ENCODE measurements at regions not wholly inside any gene's neighbourhood (a gene's known extent, or its start where the extent isn't known, plus 50 kb on each side); places are given as distances from the start of the nearest gene placed in this dataset.
A peak's percentile ranks its signal among the peaks of the same experiment; 100 is the strongest.

DNA sequence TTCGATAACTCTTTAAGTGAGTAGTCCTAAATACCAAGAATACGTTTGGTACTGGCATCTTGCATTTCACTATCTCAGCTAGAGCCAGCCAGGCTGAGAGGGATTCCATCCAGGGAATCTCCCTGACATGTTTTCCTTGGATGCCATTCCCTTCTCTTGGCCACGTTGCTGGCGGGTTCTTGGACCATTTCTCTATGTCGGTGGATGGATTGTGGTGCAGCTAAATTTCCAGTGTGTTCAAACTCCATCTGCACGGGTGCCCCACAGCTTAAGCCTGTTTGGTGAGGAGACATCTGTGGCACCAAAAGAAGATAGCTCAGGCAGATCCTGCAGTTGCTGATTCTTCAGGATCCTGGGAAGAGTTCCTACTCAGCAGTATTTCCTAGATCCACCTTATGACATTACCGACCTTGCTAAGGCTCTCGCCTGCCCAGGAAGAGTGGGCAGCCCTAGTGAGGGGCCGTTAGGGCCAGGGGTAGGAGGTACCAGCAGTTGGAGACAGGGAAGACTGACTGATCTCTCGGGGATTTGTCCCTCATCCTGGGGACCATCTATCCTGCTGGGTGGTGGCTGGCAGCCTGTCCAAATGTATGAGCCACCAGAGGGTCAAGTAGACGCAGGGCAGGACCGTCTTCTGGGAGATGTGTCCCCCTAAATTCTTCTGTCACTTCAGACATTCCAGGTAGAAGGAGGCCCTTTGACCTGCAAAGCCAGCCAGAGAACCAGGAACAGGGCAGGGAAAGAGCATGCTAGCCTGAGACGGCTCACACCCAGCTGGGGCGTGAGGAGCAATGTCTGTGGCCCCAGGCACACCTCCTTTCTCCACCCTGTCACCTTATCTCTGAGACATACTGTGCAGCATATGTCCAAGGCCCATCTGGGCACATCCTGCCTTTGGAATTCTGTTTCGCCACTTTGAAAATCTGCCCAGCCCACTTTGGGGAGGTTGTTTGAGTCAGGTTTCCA, 72.6 kb upstream of the CAPRIN2 start:
- DNase-seq, result no peak

DNA sequence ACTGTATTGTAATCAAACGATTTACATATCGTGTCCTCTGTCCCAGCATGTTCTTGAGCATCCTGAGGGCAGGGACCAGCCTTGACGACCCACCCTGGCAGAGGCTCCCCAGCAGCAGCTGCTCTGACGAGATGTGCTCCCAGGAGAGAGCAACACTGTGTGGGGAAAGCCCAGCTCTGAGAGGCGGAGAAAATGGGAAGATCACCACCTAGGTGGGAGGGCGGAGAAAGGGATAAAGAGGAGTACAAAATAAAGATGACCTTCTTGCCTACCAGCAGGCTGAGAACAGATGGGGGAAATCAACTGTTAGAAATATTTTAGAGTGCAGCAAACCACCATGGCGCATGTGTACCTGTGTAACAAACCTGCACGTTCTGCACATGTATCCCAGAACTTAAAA, 71.5 kb upstream of the CAPRIN2 start:
- no peak for DNase-seq

DNA sequence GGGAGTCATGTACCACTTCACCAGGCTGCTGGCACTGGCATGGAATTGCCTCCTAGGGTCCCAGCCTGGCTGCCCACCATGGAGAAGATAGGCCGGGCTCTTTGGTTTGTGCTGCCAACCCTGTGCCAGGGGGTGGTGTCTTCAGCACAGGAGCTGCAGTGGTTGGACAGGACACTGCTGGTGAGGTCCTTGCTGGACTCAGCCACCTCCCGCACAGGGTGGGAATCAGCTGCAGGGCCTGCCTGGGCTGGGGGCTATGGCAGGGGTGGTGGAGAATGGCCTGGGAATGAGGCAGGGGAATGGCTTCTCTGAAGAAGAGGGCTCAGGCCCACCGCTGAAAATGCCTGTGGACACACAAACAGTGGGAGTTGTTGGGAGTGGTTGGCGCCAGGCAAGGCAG, 70.6 kb upstream of the CAPRIN2 start:
- no peak for DNase-seq

GRCh38 chr12:30824311-30824710, 69.6 kb upstream of the CAPRIN2 start:
- DNase-seq, result no peak

DNA sequence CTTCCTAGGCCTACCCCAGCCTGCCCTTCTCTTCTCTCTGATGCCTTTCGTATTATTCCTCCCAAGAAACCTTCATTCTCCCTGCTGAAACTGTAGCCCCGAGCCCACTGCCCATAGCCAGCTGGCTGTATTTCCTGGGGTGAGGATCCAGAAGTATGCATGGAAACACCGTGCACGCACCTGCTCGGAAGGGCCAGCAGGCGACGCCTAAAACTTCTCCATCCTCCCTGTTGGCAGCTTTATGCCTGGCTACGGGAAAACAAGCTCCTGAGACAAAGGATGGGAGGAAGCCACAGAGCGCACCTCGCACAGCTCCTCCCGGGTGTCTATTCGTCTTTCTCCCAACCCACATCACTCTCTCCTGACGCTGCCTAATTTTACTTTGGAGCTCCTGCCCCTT, 69.0 kb upstream of the CAPRIN2 start:
- no peak for DNase-seq

GRCh38 chr12:30823156-30823699, 68.5 kb upstream of the CAPRIN2 start:
- peak; percentile 65 to 73 for DNase-seq

- DNase-seq, result peak; percentile 50 to 63
Measured at GRCh38 chr12:30822385-30823155, 67.8 kb upstream of the CAPRIN2 start.

DNA sequence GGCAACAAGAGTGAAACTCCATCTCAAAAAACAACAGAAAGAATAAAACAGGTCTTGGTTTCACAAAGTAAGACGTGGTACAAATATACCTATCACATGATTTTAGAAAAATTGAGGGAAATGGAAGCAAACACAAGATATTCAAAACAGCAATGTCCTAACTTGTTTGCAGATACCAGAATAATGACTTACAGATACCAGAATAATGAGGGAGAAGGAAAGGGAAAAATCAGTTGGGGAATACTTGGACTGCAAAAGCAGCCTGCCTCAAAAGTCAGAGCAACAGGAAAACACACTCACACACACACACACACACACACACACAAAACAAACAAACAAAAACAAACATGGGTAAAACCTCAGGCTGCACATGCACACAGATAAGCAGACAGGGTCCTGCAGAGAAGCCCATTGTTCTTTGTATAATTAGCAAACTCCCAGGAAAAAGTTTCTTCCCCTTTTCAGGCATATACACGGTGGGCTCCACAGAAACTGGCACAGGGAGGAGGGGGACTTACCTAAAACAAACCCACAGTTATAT, 65.7 kb upstream of the CAPRIN2 start:
- DNase-seq, result no peak

DNA sequence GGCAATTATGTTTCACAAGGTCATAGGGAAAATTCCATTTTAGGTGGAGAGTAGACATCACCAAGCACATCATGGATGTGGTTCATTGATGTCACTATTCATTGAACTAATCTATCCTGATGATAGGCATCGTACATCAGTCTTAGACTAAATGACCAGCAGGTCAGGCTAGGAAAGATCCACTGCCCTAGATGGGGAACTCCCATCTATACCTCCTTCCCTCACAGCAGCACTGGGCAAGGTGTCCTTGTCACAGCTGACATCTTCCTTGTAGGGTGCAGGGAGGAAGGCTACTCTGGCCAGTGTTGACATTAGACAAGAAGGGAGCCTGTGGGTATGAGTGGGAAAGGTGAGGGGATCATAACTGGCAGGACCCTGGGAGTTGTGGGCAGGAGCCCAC, 63.8 kb upstream of the CAPRIN2 start:
- no peak for DNase-seq

GRCh38 chr12:30816742-30817465, 62.2 kb upstream of the CAPRIN2 start:
- no peak for DNase-seq

GRCh38 chr12:30814295-30814655, 59.5 kb upstream of the CAPRIN2 start:
- no peak for DNase-seq

DNA sequence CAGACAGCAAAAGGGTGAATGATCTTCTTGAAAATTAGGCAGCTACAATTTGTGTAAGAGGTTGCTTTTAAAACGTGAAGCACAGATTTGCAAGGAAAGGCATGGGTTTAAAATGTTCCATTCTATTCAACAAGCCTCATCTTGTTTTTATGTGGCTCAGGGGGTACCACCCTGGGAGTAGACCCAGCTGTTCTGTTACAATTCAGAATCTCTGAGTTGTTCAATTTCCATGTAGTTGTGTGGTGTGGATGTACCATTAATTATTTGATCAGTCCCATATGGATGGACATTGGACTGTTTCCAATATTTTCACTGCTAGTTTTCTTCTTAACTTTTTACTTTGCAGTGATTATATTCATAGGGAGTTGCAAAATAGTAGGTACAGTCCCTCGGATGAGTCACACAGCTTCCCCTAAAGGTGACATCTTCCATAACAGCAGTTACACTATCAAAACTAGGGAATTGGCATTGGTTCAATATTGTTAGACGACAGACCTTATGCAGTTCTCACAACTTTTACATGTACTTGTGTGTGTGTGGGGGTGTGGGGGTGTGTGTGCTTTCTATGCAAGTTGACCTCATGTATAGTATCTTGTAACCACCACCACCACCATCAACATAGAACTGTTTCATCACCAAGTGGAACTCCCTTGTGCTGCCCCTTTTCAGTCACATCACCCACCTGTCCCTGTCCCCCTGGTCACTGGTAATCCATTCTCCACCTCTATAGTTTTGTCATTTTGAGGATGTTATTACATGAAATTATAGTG, 59.0 kb upstream of the CAPRIN2 start:
- DNase-seq, result no peak

DNA sequence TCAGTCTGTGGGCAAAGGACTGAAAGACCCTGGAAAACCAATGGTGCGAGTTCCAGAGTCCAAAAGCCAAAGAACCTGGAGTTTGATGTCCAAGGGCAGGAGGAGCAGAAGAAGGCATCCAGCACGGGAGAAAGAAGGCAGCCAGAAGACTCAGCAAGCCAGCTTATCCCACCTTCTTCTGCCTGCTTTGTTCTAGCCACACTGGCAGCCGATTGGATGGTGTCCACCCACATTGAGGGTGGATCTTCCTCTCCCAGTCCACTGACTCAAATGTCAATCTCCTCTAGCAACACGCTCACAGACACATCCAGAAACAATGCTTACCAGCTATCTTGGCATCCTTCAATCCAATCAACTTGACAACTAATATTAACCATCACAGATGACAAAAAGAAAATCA, 57.2 kb upstream of the CAPRIN2 start:
- no peak for DNase-seq

GRCh38 chr12:30810918-30811317, 56.2 kb upstream of the CAPRIN2 start:
- no peak for DNase-seq

GRCh38 chr12:30807695-30808034, 52.9 kb upstream of the CAPRIN2 start:
- no peak for DNase-seq

DNA sequence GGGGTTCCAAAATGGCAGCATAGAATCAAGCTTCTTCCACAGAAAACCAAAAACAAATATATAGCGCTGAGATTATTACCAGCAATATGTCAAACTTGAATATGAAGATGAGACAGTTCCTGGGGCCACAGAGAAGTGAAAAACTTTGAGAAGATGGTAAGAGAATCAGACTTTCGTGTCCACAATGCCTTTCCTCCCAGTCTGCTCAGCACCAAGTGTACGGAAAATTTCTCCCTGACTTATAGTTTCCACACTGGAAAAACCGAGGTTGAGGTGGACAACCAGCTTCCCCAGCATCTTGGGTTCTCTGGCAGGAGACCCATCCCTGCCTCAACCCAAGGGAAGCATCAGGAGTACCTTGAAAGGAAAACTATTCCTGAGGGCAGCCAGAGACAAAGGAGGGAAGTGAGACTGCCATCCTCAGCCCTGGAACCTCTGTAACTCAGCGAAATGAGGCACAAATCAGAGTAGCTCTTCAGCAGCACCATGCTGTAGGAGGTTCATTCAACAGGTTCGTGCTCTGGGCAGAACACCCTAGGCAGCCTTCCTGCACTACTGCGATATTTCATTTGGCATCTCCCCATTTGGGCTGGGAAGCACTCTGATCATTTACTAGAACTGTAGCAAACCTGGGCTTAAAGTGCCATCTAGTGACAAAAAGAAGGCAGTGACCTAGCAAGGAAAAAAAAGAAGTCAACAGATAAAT, 52.4 kb upstream of the CAPRIN2 start:
- DNase-seq, result peak; percentile 24 to 32

DNA sequence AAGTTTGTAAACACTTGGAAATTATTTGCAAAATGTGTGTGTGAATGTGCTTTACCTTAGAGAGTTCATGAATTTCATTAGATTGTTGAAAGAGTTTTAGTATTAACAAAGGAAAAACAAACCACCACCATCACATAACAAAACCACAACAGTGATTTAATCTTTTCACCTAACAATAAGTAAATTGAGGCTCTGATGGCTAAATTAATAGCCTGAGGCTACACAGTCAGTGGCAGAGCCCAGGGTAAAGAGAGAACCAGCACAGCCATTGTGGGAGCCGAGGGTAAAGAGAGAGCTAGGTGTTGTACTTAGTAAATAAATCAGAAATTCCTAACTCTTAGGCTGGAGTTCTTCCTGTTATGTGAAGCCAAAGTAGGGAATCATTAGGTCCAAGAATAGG, 51.2 kb upstream of the CAPRIN2 start:
- no peak for DNase-seq
